Spinal cord (tissue), 9 donors: ENCODE measurements at regions not wholly inside any gene's neighbourhood (a gene's known extent, or its start where the extent isn't known, plus 50 kb on each side); places are given as distances from the start of the nearest gene placed in this dataset.

Experiments
- DNase-seq, 6 donors: peaks; one replicate each; pipeline versions ENCODE4 v3.0.0 to v3.0.0-alpha.2; 2013 to 2015; ENCODE audit warnings: low spot score in 6 of 6, low read depth in 4 of 6
- H3K27ac ChIP-seq: one replicate; pipeline ENCODE4 v1.5.1; 2013; ENCODE audit warnings: low read depth, low read length, control low read depth
- H3K27me3 ChIP-seq: one replicate; pipeline ENCODE4 v1.6.1; 2013; ENCODE audit warnings: low read length; ENCODE audit not compliant: control insufficient read depth, insufficient read depth
- H3K36me3 ChIP-seq: one replicate; pipeline ENCODE4 v1.6.1; 2013; ENCODE audit warnings: low read length; ENCODE audit not compliant: control insufficient read depth, insufficient read depth
- H3K4me1 ChIP-seq: one replicate; pipeline ENCODE4 v1.6.1; 2013; ENCODE audit warnings: low read length; ENCODE audit not compliant: control insufficient read depth, insufficient read depth
- H3K4me3 ChIP-seq: one replicate; pipeline ENCODE4 v1.5.1; 2013; ENCODE audit warnings: low read depth, low read length, control low read depth
- H3K9me3 ChIP-seq: one replicate; pipeline ENCODE4 v1.6.1; 2013; ENCODE audit warnings: low read length; ENCODE audit not compliant: control insufficient read depth, insufficient read depth
- WGBS: methylation state at CpG from one replicate; pipeline ENCODE4 v1.1.5; 2013; ENCODE audit warnings: missing lambda C conversion rate; ENCODE audit not compliant: insufficient coverage; 5-methylcytosine and 5-hydroxymethylcytosine counted together
- donor health status: healthy.

GRCh38 chr22:22799561-22799960 is 88.1 kb upstream of the IGLL5 start:
- Histone ChIP-seq H3K4me3 (no peak overlapping the region), H3K36me3 (no peaks in the 10 kb centered on the region), H3K4me1 (peaks cover 3% of the 10 kb centered on the region), H3K9me3 (no peaks in the 10 kb centered on the region), H3K27me3 (peaks cover 2% of the 10 kb centered on the region), H3K27ac (no peak overlapping the region)
- 74% methylated on average over 4 of the region's 4 CpGs for WGBS
- peak in 1 of 6 donors; percentile 13 for DNase-seq

GRCh38 chr22:22800716-22801115 is 86.9 kb upstream of the IGLL5 start:
- Histone ChIP-seq H3K9me3 (no peaks in the 10 kb centered on the region), H3K4me3 (no peak overlapping the region), H3K36me3 (no peaks in the 10 kb centered on the region), H3K27me3 (peaks cover 2% of the 10 kb centered on the region), H3K4me1 (peaks cover 3% of the 10 kb centered on the region), H3K27ac (no peak overlapping the region)
- 93% methylated on average over 1 of the region's 3 CpGs for WGBS
- DNase-seq: peak in 1 of 6 donors; percentile 16

- H3K27ac ChIP-seq: no peak overlapping the region
Measured at GRCh38 chr22:22802339-22802970, 85.2 kb upstream of the IGLL5 start.

GRCh38 chr22:22803285-22803853 is 84.2 kb upstream of the IGLL5 start:
- H3K36me3 ChIP-seq: no peaks in the 10 kb centered on the region
- H3K27ac ChIP-seq: no peak overlapping the region
- peaks cover 3% of the 10 kb centered on the region for H3K4me1 ChIP-seq
- no peaks in the 10 kb centered on the region for H3K9me3 ChIP-seq
- WGBS: 76% methylated on average over 2 of the region's 3 CpGs
- no peak for DNase-seq
- peaks cover 2% of the 10 kb centered on the region for H3K27me3 ChIP-seq
- H3K4me3 ChIP-seq: no peak overlapping the region

More at GRCh38 chr22:22802339-22802970, 85.2 kb upstream of the IGLL5 start:
- peaks cover 2% of the 10 kb centered on the region for H3K27me3 ChIP-seq
- H3K9me3 ChIP-seq: no peaks in the 10 kb centered on the region
- 80% methylated on average over 5 of the region's 5 CpGs for WGBS
- no peaks in the 10 kb centered on the region for H3K36me3 ChIP-seq
- H3K4me1 ChIP-seq: peaks cover 3% of the 10 kb centered on the region
- DNase-seq: no peak
- no peak overlapping the region for H3K4me3 ChIP-seq

- peak in 2 of 6 donors; percentile 23 to 36 for DNase-seq
Measured at GRCh38 chr22:22810018-22810427, 77.6 kb upstream of the IGLL5 start.

GRCh38 chr22:22810471-22810870 is 77.1 kb upstream of the IGLL5 start:
- Histone ChIP-seq H3K4me3 (no peak overlapping the region), H3K27ac (no peak overlapping the region), H3K27me3 (no peaks in the 10 kb centered on the region), H3K4me1 (no peaks in the 10 kb centered on the region), H3K36me3 (no peaks in the 10 kb centered on the region), H3K9me3 (no peaks in the 10 kb centered on the region)
- 75% methylated on average over 7 of the region's 8 CpGs for WGBS
- DNase-seq: no peak

More at GRCh38 chr22:22810018-22810427, 77.6 kb upstream of the IGLL5 start:
- 66% methylated on average over 5 of the region's 5 CpGs for WGBS
- no peak overlapping the region for H3K4me3 ChIP-seq
- H3K27ac ChIP-seq: no peak overlapping the region
- H3K4me1 ChIP-seq: no peaks in the 10 kb centered on the region
- H3K9me3 ChIP-seq: no peaks in the 10 kb centered on the region
- H3K36me3 ChIP-seq: no peaks in the 10 kb centered on the region
- H3K27me3 ChIP-seq: no peaks in the 10 kb centered on the region

GRCh38 chr22:22811016-22812009 is 76.3 kb upstream of the IGLL5 start:
- Histone ChIP-seq H3K27me3 (no peaks in the 10 kb centered on the region), H3K4me1 (no peaks in the 10 kb centered on the region), H3K4me3 (no peak overlapping the region), H3K9me3 (no peaks in the 10 kb centered on the region), H3K36me3 (no peaks in the 10 kb centered on the region), H3K27ac (no peak overlapping the region)
- 70% methylated on average over 3 of the region's 8 CpGs for WGBS
- no peak for DNase-seq

- Histone ChIP-seq H3K9me3 (no peaks in the 10 kb centered on the region), H3K27me3 (no peaks in the 10 kb centered on the region), H3K36me3 (no peaks in the 10 kb centered on the region), H3K4me3 (no peak overlapping the region), H3K27ac (no peak overlapping the region), H3K4me1 (no peaks in the 10 kb centered on the region)
- DNase-seq: no peak
- WGBS: 79% methylated on average over 5 of the region's 10 CpGs
Measured at GRCh38 chr22:22812031-22812905, 75.3 kb upstream of the IGLL5 start.
